Neural progenitor cell (in vitro differentiated cells): ENCODE measurements at regions not wholly inside any gene's neighbourhood (a gene's known extent, or its start where the extent isn't known, plus 50 kb on each side); places are given as distances from the start of the nearest gene placed in this dataset.

ENCODE experiments used
- DNase-seq: peaks from one replicate; pipeline ENCODE4 v3.0.0-alpha.2; 2016; ENCODE audit warnings: low spot score
- H2AFZ ChIP-seq: fragments of 200-600 bp; sonication (generic); replicated peaks from 2 replicates; pipeline ENCODE4 v1.6.1; 2016; ENCODE audit warnings: antibody characterized with exemption
- H3F3A ChIP-seq: fragments of 200-600 bp; sonication (generic); 2 replicates; pipeline ENCODE4 v1.6.1; 2016; ENCODE audit warnings: antibody characterized with exemption, low read depth
- H3K27ac ChIP-seq: fragments of 200-600 bp; sonication (generic); 2 replicates; pipeline ENCODE4 v1.5.1; 2016; ENCODE audit warnings: mild to moderate bottlenecking
- H3K27me3 ChIP-seq: fragments of 200-600 bp; sonication (generic); 2 replicates; pipeline ENCODE4 v1.6.1; 2016; ENCODE audit warnings: mild to moderate bottlenecking, moderate library complexity
- H3K36me3 ChIP-seq: fragments of 200-600 bp; sonication (generic); 2 replicates; pipeline ENCODE4 v1.5.1; 2016
- H3K4me1 ChIP-seq: fragments of 200-600 bp; sonication (generic); 2 replicates; pipeline ENCODE4 v1.6.1; 2016; ENCODE audit warnings: mixed run types
- H3K4me2 ChIP-seq: fragments of 200-600 bp; sonication (generic); 2 replicates; pipeline ENCODE4 v1.6.1; 2016
- H3K4me3 ChIP-seq: fragments of 200-600 bp; sonication (generic); 2 replicates; pipeline ENCODE4 v1.5.1; 2016
- H3K79me2 ChIP-seq: fragments of 200-600 bp; sonication (generic); 2 replicates; pipeline ENCODE4 v1.6.1; 2016; ENCODE audit warnings: low read depth
- H3K9ac ChIP-seq: fragments of 200-600 bp; sonication (generic); 2 replicates; pipeline ENCODE4 v1.6.1; 2016
- H3K9me3 ChIP-seq: fragments of 200-600 bp; sonication (generic); 2 replicates; pipeline ENCODE4 v1.5.1; 2016; ENCODE audit warnings: low read depth
- H4K20me1 ChIP-seq: fragments of 200-600 bp; sonication (generic); 2 replicates; pipeline ENCODE4 v1.6.1; 2016; ENCODE audit warnings: low read depth
- H3K27ac Mint-ChIP-seq: 3 replicates; pipeline ENCODE4 v1.8.0; 2021; ENCODE audit warnings: mixed read lengths
- H3K27me3 Mint-ChIP-seq: 2 replicates; pipeline ENCODE4 v1.8.0; 2022; ENCODE audit warnings: low read depth, mild to moderate bottlenecking, inconsistent platforms, moderate library complexity, mixed read lengths; ENCODE audit not compliant: insufficient read depth
- H3K36me3 Mint-ChIP-seq: 3 replicates; pipeline ENCODE4 v1.8.0; 2021; ENCODE audit warnings: mixed read lengths
- H3K4me1 Mint-ChIP-seq: 3 replicates; pipeline ENCODE4 v1.8.0; 2021; ENCODE audit warnings: mixed read lengths
- H3K4me3 Mint-ChIP-seq: 3 replicates; pipeline ENCODE4 v1.8.0; 2021; ENCODE audit warnings: mild to moderate bottlenecking, moderate library complexity, mixed read lengths
- H3K9me3 Mint-ChIP-seq: 3 replicates; pipeline ENCODE4 v1.8.0; 2020; ENCODE audit warnings: mixed read lengths
- CTCF ChIP-seq: fragments of 200-600 bp; sonication (generic); IDR thresholded peaks from 2 replicates; pipeline ENCODE4 v1.5.1; 2017; ENCODE audit warnings: antibody characterized with exemption, mild to moderate bottlenecking
- EZH2 ChIP-seq: fragments of 200-600 bp; sonication (generic); IDR thresholded peaks from 2 replicates; pipeline ENCODE4 v1.6.1; 2017; ENCODE audit warnings: antibody characterized with exemption, mild to moderate bottlenecking, moderate library complexity
- EZH2phosphoT487 ChIP-seq: fragments of 200-600 bp; sonication (generic); IDR thresholded peaks from 2 replicates; pipeline ENCODE4 v1.6.1; 2017; ENCODE audit warnings: antibody characterized with exemption

GRCh38 chr6:100155141-100155540, 161.1 kb upstream of the MCHR2 start:
- no peaks in the 10 kb centered on the region for H3K9me3 ChIP-seq
- no peaks in the 10 kb centered on the region for H4K20me1 ChIP-seq
- Mint-ChIP-seq H3K27ac (no peak overlapping the region), H3K4me3 (no peak overlapping the region), H3K36me3 (no peaks in the 10 kb centered on the region), H3K4me1 (peaks cover 2% of the 10 kb centered on the region), H3K27me3 (peaks cover 2% of the 10 kb centered on the region), H3K9me3 (no peaks in the 10 kb centered on the region)
- no peaks in the 10 kb centered on the region for H3F3A ChIP-seq
- H3K27me3 ChIP-seq: no peaks in the 10 kb centered on the region
- TF ChIP-seq EZH2: no peak
- TF ChIP-seq CTCF: no peak
- no peak overlapping the region for H3K4me3 ChIP-seq
- H3K79me2 ChIP-seq: no peaks in the 10 kb centered on the region
- no peak overlapping the region for H3K27ac ChIP-seq
- no peak for DNase-seq
- H3K36me3 ChIP-seq: no peaks in the 10 kb centered on the region
- no peak overlapping the region for H3K4me2 ChIP-seq
- H2AFZ ChIP-seq: no peak overlapping the region
- H3K9ac ChIP-seq: no peak overlapping the region
- H3K4me1 ChIP-seq: no peaks in the 10 kb centered on the region

GRCh38 chr6:100153636-100154275, 159.7 kb upstream of the MCHR2 start:
- Histone ChIP-seq H3K9me3 (no peaks in the 10 kb centered on the region), H4K20me1 (no peaks in the 10 kb centered on the region), H3F3A (no peaks in the 10 kb centered on the region), H3K36me3 (no peaks in the 10 kb centered on the region), H3K4me1 (no peaks in the 10 kb centered on the region), H3K4me3 (no peak overlapping the region), H3K9ac (no peak overlapping the region), H3K79me2 (no peaks in the 10 kb centered on the region), H2AFZ (no peak overlapping the region), H3K27me3 (no peaks in the 10 kb centered on the region), H3K4me2 (no peak overlapping the region), H3K27ac (no peak overlapping the region)
- Mint-ChIP-seq H3K27me3 (peaks cover 2% of the 10 kb centered on the region), H3K4me1 (no peaks in the 10 kb centered on the region), H3K9me3 (no peaks in the 10 kb centered on the region), H3K36me3 (no peaks in the 10 kb centered on the region), H3K27ac (no peak overlapping the region), H3K4me3 (no peak overlapping the region)
- TF ChIP-seq CTCF (no peak), EZH2 (no peak), EZH2phosphoT487 (no peak)
- no peak for DNase-seq

- no peaks in the 10 kb centered on the region for H3K4me1 Mint-ChIP-seq
- no peak overlapping the region for H3K27ac Mint-ChIP-seq
- H3K79me2 ChIP-seq: no peaks in the 10 kb centered on the region
- H3K36me3 Mint-ChIP-seq: no peaks in the 10 kb centered on the region
- H3K4me3 ChIP-seq: no peak overlapping the region
- H4K20me1 ChIP-seq: no peaks in the 10 kb centered on the region
- H3K9me3 Mint-ChIP-seq: no peaks in the 10 kb centered on the region
- no peak overlapping the region for H3K4me3 Mint-ChIP-seq
- H3K9ac ChIP-seq: no peak overlapping the region
- H3K27ac ChIP-seq: no peak overlapping the region
- TF ChIP-seq CTCF (no peak), EZH2 (no peak), EZH2phosphoT487 (no peak)
- no peak overlapping the region for H3K4me2 ChIP-seq
- no peaks in the 10 kb centered on the region for H3K27me3 ChIP-seq
- no peaks in the 10 kb centered on the region for H3K4me1 ChIP-seq
- H3F3A ChIP-seq: no peaks in the 10 kb centered on the region
- DNase-seq: no peak
- no peaks in the 10 kb centered on the region for H3K9me3 ChIP-seq
- H2AFZ ChIP-seq: no peak overlapping the region
- H3K27me3 Mint-ChIP-seq: peaks cover 2% of the 10 kb centered on the region
- no peaks in the 10 kb centered on the region for H3K36me3 ChIP-seq
Observed at GRCh38 chr6:100152201-100152600, 158.2 kb upstream of the MCHR2 start.
